ENCODE measurements at regions not wholly inside any gene's neighbourhood (a gene's known extent, or its start where the extent isn't known, plus 50 kb on each side); places are given as distances from the start of the nearest gene placed in this dataset.

- no peak for DNase-seq
Measured at GRCh38 chr7:73963252-73963822, 64.6 kb upstream of the ELN start.

GRCh38 chr7:73964786-73965185, 63.2 kb upstream of the ELN start:
- no peak for DNase-seq

GRCh38 chr7:73966062-73966940, 61.7 kb upstream of the ELN start:
- DNase-seq, result no peak

- no peak for DNase-seq
Measured at GRCh38 chr7:73966941-73967831, 60.8 kb upstream of the ELN start.

- DNase-seq, result no peak
Measured at GRCh38 chr7:73967832-73968290, 60.1 kb upstream of the ELN start.

- DNase-seq, result no peak
Measured at GRCh38 chr7:73968487-73968886, 59.5 kb upstream of the ELN start.

GRCh38 chr7:73969991-73970390, 58.0 kb upstream of the ELN start:
- DNase-seq, result no peak

- no peak for DNase-seq
Measured at GRCh38 chr7:73970801-73971229, 57.2 kb upstream of the ELN start.

- DNase-seq, result no peak
Measured at GRCh38 chr7:73971322-73971703, 56.7 kb upstream of the ELN start.

- no peak for DNase-seq
Measured at GRCh38 chr7:73971704-73972341, 56.1 kb upstream of the ELN start.

- no peak for DNase-seq
Measured at GRCh38 chr7:73972614-73973013, 55.4 kb upstream of the ELN start.

GRCh38 chr7:73973091-73973490, 54.9 kb upstream of the ELN start:
- DNase-seq, result no peak

GRCh38 chr7:73974101-73974947, 53.6 kb upstream of the ELN start:
- no peak for DNase-seq

GRCh38 chr7:73974948-73975926, 52.7 kb upstream of the ELN start:
- DNase-seq, result peak in 1 of 3 donors; percentile 52

GRCh38 chr7:73976761-73977618, 51.0 kb upstream of the ELN start:
- DNase-seq, result peak in 2 of 3 donors; percentile 58 to 66

- peak in 1 of 3 donors; percentile 73 for DNase-seq
Measured at GRCh38 chr7:73977619-73978618, 50.1 kb upstream of the ELN start.
